HG03469 (cell line): ENCODE measurements at regions not wholly inside any gene's neighbourhood (a gene's known extent, or its start where the extent isn't known, plus 50 kb on each side); places are given as distances from the start of the nearest gene placed in this dataset.
A peak's percentile ranks its signal among the peaks of the same experiment; 100 is the strongest.

Experiments used
- ATAC-seq: cut with Tn5 transposase; IDR thresholded peaks from one replicate; pipeline ENCODE4 v1.9.1; 2021; ENCODE audit warnings: mild to moderate bottlenecking, moderate library complexity, moderate number of reproducible peaks; ENCODE audit not compliant: unreplicated experiment

- ATAC-seq: no peak
These were observed 87.9 kb upstream of the MAMDC2 start for GRCh38 chr9:69955536-69956355.

DNA sequence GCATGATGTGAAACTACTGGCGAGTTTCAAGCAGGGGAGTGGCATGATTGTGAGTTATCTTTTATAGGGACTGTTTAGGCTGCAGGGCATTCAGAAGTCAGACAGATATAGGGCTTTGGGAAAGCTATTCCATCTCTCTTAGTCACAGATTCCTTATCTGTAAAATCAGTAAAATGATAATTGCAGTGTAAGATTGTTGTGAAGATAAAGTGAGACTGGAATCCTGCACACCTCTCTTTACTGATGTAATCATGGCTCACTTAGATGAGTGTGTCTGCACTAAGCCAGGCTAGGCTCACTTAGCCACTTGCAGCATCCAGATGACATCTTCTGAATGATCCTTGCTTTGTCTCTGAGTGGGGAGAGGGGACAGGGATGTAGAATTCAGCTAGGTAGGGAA, 81.8 kb upstream of the MAMDC2 start:
- ATAC-seq: no peak

DNA sequence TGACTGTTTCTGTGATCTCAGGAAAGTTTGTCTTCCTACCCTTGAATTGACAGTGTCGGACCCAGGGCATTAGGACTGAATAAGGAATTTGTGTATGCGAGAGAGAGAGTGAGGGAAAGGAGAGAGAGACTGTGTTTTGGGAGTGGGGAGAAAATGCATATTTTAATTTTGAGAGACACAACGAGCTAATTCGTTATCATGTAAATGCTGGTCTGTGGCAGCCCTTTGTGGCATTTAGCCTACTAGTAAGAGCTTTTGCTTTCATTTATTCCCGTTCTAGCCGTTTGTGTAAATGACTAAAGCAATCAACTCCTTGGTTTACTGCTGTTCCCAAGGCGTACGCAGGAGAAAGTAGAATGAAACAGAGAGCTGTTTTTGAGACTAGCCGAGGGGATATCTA, 79.8 kb upstream of the MAMDC2 start:
- ATAC-seq: no peak

DNA sequence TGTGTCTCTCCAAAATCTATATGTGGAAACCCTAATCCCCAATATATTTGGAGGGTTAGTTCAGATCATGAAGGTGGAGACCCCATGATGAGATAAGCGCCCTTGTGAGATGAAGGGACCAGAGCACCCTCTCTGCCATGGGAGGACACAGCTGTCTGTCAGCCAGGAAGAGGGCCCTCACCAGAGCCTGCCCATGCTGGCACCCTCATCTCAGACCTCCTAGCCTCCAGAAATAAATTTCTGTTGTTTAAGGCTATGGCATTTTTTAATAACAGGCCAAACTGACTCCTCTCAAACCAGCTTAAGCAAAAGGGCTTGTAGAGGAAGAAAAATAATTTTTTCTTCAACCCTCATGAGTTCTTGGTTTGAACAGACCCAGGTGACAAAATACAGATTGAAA, 79.2 kb upstream of the MAMDC2 start:
- ATAC-seq: no peak

DNA sequence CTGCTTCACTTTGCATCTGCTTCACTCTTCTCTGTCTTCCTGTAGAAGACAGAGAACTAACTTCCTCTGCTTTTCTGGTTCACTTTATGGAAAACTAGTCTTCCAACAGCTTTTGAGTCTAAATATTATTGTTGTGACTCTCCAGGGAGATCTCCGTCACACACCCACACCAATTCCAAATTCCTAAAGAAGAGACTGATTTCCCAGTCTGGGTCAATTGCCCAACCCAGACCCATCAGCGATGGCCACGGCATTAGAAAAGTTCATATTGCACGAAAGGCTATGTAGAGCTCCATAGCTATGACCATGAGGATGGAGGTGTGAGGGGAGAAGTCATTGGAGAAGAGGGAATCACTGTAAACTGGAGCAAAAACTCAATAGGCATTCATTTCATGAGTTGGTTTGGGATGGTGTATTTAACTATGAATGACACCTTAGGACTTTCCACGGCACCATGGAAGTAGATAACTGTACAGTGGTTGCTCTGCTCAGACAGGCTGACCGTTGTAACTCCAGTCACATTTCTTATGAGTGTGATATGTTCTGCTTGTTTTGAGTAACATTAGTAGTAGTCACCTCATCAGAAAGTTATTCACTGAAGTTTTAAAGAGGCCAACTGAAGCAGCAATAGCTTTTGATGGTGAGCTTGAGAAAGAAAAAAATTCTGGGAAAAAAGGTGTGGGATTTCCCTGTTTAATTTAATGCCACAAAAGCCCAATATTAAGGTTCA, 78.1 kb upstream of the MAMDC2 start:
- ATAC-seq: no peak

DNA sequence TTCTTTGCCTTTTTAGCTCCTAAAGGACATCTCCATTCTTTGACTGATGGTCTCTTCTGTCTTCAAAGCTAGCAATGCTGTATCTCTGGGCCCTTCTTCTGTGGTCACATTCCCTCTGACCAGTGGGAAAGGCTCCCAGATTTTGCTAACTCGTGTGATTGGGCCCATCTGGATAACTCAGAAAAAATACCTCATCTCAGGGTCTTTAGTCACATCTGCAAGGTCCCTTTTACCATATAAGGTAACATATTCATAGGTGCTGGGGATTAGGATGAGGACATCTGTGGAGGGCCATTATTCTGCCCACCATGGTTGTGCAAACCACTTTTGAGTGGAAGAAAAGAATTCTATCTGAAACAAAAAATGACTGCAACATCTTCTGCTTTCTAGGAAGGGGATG, 76.3 kb upstream of the MAMDC2 start:
- ATAC-seq: no peak

DNA sequence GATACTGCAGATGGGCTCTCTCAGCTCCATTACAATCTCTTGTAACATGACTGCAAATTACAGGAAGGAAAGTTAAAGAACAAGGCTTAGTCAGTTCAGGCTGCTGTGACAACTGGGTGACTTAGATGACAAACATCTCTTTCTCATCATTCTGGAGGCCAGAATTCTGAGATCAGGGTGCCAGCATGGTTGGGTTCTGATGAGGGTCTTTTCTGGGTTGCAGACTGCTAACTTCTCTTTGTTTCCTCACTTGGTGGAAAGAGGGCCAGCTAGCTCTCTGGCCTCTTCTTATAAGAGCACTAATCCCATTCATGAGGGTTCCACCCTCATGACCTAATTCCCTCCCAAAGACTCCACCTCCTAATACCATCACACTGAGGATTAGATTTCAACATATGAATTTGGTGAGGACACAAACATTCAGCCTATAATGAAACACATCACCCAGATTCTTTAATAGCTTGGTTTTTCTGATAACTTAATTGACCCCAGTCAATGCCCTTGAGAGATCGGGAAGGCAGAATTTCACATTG, 73.6 kb upstream of the MAMDC2 start:
- no peak for ATAC-seq

GRCh38 chr9:69971643-69972449, 71.8 kb upstream of the MAMDC2 start:
- peak; percentile 64 for ATAC-seq

- ATAC-seq: no peak
These were observed 68.0 kb upstream of the MAMDC2 start for GRCh38 chr9:69975681-69976080.

DNA sequence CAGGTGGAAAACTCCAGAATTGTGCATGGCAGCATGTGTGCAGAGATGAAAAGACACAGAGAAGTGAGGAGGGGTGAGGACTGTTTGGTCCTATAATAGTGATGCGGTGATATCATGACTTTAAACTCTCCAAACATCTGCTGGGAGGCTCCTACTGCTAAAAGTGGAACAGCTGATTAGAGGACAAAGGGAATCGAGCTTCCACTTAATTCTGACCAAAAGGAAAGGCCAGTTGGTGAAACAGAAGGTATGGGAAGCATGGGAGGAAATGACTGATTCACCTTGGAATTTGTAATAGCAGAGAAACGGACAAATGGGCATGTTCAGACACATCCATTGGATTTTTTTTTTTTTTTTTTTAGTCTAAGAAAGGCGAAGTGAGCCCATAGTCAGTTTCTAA, 67.5 kb upstream of the MAMDC2 start:
- no peak for ATAC-seq

DNA sequence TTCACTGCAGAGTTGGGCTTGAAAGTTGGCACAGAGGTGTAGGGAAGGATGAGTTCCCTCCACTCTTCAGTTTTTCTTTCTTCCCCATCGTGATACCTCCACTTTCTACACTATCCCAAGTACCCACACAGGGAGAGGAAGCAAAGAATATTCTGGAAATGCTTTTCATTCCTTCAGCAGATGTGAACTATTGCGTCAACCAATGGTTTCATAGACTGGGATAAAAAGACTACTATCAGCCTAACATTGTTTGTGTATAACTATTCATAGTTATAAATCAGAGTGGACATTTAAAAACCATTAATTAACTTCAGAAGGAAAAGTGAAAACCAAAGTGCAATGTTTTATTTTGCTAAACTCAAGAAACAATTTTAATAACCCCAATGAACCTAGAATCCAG, 63.6 kb upstream of the MAMDC2 start:
- no peak for ATAC-seq

DNA sequence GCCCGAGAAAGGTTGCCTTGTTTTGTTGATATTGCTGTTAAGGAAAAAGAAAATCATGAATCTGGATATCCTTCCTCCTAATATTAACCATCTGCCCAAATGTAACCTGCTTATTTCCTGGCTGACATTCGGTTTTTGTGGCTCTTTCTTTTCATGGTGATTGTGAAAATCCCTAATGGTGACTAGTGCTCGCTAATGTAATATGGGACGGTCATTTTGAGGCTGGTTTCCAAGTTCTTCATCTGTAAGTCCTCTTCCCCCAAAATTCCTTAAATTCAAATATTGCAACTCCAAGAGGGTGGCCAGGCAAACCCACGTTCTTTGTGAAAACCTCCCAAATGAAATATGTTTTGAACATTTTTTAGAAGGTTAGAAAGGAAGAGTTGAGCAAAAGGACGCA, 63.1 kb upstream of the MAMDC2 start:
- ATAC-seq: no peak

GRCh38 chr9:69981686-69982445, 61.8 kb upstream of the MAMDC2 start:
- no peak for ATAC-seq

- ATAC-seq: no peak
These were observed 58.8 kb upstream of the MAMDC2 start for GRCh38 chr9:69984831-69985230.

DNA sequence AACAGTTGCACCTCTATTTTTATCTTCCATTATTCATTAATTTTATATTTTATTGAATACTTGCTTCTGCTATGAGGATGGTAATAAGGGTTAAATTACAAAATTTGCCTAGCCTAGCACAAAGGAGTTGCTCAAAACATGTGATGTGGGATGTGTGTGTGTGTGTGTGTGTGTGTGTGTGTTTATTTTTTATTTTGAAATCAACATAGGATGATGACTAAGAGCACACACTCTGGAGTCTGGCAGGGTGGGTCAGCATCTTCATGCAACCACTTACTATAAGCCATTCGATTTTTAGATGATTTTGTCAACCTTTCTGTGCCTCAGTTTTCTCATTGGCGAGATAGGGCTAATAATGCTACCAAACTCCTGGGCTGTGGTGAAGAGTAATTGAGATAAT, 57.7 kb upstream of the MAMDC2 start:
- no peak for ATAC-seq

DNA sequence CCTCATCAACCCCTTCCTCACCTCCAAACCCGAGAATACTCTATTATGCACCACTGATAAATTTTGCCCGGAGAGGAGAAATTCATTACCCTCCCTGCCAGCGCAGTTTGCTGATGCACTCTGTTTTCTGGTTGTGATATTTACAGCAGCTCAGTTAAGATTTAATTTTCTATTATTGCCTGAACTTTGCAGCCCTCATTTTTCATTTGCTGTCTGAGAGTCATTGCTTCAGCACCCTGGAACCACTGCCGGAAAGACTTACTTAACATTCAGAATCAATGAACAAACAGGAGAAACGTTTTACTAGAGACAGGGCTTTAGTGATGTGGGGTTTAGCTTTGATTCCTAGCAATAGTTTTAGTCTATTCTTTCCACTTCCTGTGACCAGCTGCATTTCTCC, 56.7 kb upstream of the MAMDC2 start:
- no peak for ATAC-seq

DNA sequence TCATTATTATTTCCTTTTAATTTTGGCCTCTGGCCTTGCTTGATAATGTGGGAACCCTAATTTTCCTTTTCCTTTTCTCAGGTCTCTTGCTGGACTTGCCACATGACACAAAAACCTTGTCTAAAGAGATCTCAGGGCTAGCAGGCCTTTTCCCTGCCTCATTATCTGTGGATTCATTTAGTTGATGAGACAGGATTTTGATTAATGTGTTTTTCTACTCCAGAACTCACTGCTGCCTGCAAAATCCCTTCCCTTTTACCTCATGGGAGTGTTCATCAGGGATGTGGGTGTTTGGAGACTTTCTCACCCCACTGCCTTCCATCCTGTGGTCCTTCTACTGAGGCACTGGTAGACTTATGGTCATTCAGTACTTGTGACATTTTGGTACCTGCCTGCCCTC, 56.2 kb upstream of the MAMDC2 start:
- ATAC-seq: no peak

DNA sequence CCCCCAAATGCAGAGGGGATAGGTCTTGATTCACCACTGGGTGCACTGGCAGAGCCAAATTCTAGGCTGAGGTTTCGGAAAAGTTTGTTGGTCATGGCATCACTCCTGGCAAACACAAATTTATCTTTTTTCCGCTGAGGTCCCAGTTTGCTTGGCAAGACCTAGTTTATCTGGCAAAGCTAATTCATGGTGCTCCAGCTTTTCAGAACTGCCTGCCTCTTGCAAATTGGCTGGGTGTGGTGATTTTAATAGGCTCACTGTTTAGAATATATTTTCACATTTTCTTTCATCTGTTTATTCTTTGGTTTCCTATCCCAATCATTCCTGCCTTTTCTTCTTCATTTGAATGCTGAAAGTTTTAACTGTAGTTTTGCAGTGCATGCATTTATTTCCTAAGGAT, 50.5 kb upstream of the MAMDC2 start:
- ATAC-seq: no peak
